ENCODE measurements at regions not wholly inside any gene's neighbourhood (a gene's known extent, or its start where the extent isn't known, plus 50 kb on each side); places are given as distances from the start of the nearest gene placed in this dataset.
"Not testable (repeated sequence)": the region's sequence is repeated elsewhere in the genome, so short reads cannot be mapped to it uniquely, and the experiment has no call there.

DNA sequence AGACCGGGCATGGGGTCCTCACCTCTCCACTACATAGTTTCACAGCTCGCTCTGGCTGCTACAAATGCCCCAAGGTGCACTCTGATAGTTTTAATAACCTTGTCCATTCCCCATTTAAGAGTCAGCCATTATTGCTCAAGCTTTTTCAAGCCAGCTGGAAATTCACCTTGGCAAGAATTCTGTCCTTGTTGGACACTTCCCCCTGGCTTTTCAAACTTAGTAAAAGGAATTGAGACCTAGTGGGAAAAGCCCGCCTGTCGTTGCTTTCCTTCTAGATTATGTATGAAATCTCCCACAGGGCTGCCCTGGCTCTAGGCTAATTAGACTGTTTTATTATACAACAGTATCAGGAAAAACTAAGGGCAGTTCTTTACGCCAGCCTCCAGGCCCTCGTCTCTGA lies 293.7 kb upstream of the GADL1 start:
- DNase-seq, result no peak

- DNase-seq, result no peak
Observed at GRCh38 chr3:31189330-31189729, 294.9 kb upstream of the GADL1 start.

DNA sequence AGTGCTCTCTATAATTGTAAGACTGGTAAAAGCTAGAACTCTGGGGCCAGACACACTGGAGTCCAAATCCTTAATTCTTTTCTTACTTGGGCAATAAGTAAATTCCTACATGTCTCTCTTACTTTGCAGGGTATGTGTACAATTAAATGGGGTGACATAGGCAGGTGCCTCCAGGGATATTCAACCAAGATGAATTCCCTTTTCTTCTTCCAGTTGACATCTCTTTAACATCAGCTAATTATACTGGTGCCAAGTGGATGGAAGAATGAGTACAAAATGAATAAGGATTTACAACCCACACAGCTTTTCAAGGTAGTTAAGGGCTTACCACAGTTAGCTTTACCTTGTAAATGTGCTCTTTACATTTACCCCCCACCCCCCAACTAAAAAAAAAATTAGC lies 295.5 kb upstream of the GADL1 start:
- DNase-seq, result no peak

GRCh38 chr3:31191354-31191753 lies 296.9 kb upstream of the GADL1 start:
- DNase-seq, result no peak

GRCh38 chr3:31193429-31193828 lies 299.0 kb upstream of the GADL1 start:
- DNase-seq, result no peak

GRCh38 chr3:31193871-31194270 lies 299.4 kb upstream of the GADL1 start:
- DNase-seq, result no peak

DNA sequence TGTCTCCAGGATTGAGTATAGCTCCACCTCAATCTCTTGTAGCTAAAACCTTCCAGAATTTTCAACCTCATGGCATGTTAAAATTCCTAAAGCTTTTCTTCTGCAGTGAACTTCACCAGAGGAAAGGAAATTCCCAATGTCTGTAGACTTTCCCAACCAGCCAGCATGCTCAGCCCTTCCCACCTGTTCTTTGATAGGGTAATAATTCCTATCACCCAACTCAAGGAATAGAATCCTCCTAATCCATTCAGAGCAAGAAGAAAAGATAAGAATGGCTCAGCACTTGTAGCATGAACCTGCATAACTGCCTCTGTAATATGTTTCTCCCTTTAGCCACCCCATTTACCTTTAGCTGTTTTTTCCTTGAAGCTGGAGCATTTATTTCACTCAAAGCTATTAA lies 301.8 kb upstream of the GADL1 start:
- no peak for DNase-seq

DNA sequence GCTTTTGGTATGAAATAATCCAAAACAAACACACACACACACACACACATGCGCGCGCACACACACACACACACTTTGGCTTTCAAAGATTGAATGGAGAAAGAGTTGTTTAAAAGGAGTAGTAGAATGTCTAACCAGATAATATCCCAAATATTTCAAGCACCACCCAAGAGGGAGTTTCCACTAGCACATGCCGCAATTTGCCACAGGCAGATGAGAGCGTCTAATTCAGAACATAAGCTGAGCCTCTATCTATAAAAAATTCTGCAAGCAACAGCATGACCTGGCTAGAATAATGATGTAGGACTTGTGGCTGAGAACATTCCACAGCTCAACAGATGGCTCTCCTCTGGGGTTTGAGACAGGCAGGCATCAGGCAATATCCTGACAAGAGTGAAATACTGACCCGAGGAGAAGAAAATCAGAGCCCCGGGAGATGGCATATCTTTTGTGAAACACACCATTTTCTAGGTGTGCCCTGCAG lies 302.5 kb upstream of the GADL1 start:
- DNase-seq, result no peak

GRCh38 chr3:31197941-31198340 lies 303.5 kb upstream of the GADL1 start:
- no peak for DNase-seq

DNA sequence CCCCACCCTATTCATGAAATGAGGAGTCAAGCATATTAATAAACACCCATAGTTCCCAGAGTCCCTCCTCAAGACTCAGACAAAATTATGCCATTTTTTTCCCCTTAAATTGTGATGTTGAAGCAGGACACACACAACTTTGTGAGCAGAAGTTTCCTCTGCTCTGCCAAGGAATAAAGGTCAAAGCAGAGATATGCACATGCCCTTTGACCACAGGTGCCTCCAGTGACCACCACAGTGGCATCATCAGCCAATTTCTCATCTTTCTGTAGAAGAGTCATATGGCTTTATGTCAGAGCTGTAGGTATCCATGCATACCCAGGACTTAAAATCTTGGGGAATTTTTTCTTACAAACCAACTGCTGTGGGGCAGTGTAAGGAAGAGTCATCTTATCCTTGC lies 304.4 kb upstream of the GADL1 start:
- no peak for DNase-seq

GRCh38 chr3:31203960-31204795 lies 309.7 kb upstream of the GADL1 start:
- no peak for DNase-seq

DNA sequence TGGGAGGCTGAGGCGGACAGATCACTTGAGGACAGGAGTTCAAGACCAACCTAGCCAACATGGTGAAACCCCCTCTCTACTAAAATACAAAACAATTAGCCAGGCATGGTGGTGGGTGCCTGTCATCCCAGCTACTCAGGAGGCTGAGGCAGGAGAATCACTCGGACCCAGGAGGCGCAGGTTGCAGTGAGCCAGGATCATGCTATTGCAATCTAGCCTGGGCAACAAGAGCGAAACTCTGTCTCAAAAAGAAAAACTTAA lies 310.3 kb upstream of the GADL1 start:
- not testable (repeated sequence) for DNase-seq

DNA sequence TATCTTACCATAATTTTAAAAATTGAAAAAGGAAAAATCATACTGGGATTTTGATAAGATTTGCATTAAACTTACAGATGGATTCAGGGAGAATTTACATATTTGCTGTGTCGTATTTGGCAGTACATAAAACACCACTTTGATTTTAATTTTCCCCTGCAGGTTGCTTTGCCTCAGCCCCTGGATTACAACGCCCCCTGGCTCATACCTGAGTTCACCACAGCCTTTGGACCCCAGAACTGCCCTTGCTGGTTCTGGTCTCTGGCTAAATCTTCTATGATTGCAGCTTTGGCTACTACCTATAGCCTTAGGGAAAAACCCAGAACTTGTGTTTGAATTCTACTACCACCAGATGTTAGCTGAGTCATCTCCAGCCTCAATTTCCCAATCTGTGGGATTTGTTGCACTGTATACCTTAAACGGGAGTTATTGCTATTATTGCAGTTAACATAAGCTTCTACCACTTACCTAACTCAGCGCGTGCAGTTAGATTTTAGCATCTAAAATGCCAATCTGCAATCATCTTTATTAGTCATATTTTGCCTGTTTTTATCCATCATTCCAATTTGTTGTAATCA lies 315.7 kb upstream of the GADL1 start:
- DNase-seq, result no peak

DNA sequence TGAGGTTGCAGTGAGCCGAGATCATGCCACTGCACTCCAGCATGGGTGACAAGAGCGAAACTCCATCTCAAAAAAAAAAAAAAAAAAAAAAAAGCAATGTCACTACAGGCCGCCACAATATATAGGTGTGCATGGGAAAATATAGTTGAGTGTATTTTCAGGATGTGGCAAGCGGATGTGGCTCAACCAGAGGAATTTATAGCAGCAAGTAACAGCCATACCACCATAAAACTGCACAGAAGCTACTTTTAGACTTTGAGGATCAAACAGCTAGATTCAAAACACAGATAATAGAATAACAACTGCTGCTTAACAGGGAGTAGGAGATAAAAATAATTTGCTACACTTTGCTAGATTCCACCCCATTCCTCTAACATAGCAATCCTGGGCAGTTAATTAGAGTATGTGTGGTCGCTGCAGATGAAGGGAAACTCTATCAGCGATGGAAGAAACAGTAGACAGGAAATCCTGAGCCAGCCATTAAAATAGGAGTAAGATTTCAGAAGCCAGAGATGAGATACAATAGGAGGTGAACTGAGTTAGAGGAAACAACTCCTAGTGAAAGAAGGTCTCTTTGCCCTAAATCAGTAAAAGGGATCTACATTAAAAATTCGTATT lies 318.7 kb upstream of the STT3B start:
- peak; percentile 52 for DNase-seq

DNA sequence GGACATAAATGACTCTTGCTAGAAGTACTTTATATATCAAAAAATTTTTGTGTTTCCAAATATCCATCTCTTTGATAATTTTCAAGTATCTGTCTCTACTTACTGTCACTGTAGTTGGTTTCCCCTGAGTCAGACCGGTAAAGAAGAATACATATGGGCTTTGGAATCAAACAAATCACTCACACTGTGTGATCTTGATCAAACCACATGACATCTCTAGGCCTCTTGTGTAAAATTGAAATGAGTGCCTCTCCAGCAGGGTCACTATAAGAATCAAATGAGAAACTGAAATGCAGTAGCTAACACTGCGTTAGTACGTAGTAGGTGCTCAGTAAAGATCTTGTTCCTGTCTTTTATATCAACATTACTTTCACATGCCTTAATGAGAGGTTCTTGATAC lies 314.6 kb upstream of the STT3B start:
- no peak for DNase-seq

GRCh38 chr3:31219131-31219843 lies 313.4 kb upstream of the STT3B start:
- no peak for DNase-seq

- DNase-seq, result no peak
Observed at GRCh38 chr3:31220431-31220830, 312.3 kb upstream of the STT3B start.

DNA sequence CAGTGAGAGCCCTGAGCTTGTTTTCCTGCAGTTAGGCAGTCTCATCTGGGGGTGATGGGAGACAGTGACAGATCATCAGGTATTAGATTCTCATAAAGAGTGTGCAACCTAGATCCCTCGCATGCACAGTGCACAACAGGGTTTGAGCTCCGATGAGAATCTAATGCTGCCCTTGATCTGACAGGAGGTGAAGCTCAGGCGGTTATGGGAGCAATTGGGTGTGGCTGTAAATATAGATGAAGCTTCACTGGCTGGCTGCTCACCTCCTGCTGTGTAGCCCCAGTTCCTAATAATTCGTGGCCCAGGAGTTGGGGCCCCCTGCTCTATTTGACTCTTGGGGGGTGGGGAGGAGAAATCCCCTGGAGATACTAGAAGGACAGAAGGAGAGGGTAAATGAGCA lies 309.4 kb upstream of the STT3B start:
- peak; percentile 29 for DNase-seq

DNA sequence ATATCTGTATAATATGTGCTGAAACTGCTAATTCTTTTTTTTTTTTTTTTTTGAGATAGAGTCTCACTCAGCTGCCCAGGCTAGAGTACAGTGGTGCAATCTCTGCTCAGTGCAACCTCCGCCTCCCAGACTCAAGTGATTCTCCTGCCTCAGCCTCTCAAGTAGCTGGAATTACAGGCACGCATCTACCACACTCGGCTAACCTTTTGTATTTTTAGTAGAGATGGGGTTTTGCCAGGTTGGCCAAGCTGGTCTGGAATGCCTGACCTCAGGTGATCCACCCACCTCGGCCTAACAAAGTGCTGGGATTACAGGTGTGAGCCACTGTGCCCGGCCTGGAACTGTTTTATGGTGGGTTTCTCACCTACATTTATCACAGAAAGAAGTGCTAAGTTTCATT lies 307.8 kb upstream of the STT3B start:
- DNase-seq, result no peak

GRCh38 chr3:31225923-31226322 lies 306.8 kb upstream of the STT3B start:
- no peak for DNase-seq

- DNase-seq, result peak; percentile 58
Observed at GRCh38 chr3:31226346-31226745, 306.4 kb upstream of the STT3B start.

DNA sequence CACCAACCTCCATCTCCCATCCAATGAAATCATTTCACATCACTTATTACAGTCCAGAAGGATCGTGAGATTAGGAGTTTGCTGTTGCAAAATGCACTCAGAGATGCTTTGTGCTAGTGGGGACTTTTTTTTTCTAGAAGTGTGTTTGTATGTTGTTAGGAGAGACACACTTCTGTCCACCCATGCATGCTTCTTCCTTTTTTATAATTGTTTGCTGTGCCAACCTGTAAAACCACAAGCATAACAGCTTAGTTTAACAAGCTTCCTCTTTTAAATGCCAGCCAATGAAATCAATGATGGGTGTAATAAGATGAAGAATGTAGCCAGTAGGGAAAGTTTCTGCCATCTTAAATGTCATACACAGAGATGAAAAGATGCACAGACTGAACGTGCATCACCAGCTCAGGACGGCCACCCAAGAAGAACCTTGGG lies 305.6 kb upstream of the STT3B start:
- no peak for DNase-seq

- no peak for DNase-seq
Observed at GRCh38 chr3:31230425-31231223, 302.1 kb upstream of the STT3B start.

All from CD4-positive, alpha-beta T cell treated with Interleukin-17A for 4 hours (primary cell).